DMS53 (cell line): ENCODE measurements at regions not wholly inside any gene's neighbourhood (a gene's known extent, or its start where the extent isn't known, plus 50 kb on each side); places are given as distances from the start of the nearest gene placed in this dataset.
"Not testable (repeated sequence)": the region's sequence is repeated elsewhere in the genome, so short reads cannot be mapped to it uniquely, and the experiment has no call there.

Experiments
- DNase-seq: peaks from one replicate; lab custom pipeline; 2025; lab: John Stamatoyannopoulos, UW

- DNase-seq: no peak
Measured at GRCh38 chr7:114279901-114280300, 134.7 kb upstream of the FOXP2 start.

DNA sequence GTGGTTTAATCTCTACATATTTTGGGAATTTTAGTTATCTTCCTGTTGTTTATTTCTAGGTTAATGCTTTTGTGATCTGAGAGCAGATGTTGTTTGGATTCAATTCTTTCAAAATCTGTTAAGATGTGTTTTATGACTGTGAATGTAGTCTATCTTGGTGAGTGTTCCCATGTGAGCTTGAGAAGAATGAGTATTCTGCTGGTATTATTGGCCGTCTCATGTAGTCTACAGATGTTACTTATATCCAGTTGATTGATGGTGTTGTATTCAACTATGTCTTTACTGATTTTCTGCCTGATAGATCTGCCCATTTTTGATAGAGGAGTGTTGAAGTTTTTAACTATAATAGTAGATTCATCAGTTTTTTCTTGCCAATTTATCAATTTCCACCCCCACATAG lies 141.4 kb upstream of the FOXP2 start:
- no peak for DNase-seq

DNA sequence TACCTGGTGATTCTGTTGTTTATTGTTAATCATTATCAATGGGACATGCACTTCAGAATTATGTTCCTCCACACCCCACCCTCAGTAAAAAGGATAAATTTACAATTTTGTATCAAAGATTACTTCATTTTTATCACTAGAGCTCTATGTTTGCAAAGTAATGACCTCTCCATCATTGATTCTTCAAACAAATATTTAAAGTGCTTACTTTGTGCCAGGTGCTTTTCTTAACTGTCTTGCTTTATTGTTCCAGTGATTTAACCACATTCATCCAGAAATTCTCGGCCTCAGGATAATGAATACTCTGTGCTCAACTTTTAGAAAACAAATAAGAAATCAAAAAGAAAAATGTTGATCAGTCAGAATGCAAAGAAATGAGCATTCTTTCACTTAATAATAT lies 144.9 kb upstream of the FOXP2 start:
- peak; percentile 48 for DNase-seq

- not testable (repeated sequence) for DNase-seq
Measured at GRCh38 chr7:114267550-114267949, 147.1 kb upstream of the FOXP2 start.

DNA sequence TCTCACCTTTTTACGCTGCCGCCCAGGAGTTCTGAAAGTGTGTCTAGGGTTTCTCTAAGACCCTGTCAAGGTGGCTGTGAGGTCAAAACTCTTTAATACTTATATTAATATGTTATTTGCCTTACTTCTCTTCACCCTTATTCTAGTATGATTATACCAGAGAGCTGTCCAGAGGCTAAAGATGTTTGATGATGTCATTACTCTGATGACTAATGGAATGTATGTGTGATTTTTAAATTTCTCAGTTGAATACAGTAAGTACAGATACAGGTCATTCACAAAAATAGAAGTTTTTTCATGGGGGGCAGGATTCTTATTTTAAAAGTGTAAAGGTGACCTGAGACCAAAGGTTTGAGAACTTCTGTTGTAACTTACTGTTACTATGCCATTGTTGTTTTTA lies 150.6 kb upstream of the FOXP2 start:
- no peak for DNase-seq

- no peak for DNase-seq
Measured at GRCh38 chr7:114263219-114263618, 151.4 kb upstream of the FOXP2 start.

GRCh38 chr7:114255404-114255841 lies 159.2 kb upstream of the FOXP2 start:
- DNase-seq: no peak

DNA sequence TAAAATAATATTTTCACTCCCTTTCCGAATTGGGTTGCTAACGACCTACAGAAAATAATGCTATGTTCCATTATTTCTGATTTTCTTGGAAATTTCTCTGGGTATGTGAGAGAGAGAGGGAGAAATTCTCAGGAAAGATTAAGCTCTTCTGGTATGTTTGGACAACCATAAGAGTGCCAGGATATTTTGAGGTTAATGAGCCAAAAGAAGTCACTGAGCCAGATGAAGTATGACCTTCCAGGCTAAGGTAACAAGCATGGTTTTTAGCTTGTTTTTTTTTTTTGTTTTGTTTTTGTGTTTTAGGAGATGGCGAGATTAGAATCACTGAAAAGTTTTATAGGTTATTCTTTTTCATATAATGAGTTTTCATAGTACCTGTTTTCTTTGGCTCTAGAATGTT lies 171.0 kb upstream of the FOXP2 start:
- DNase-seq: no peak

GRCh38 chr7:114242992-114243507 lies 171.6 kb upstream of the FOXP2 start:
- peak; percentile 35 for DNase-seq

- no peak for DNase-seq
Measured at GRCh38 chr7:114229246-114229645, 185.4 kb upstream of the FOXP2 start.

DNA sequence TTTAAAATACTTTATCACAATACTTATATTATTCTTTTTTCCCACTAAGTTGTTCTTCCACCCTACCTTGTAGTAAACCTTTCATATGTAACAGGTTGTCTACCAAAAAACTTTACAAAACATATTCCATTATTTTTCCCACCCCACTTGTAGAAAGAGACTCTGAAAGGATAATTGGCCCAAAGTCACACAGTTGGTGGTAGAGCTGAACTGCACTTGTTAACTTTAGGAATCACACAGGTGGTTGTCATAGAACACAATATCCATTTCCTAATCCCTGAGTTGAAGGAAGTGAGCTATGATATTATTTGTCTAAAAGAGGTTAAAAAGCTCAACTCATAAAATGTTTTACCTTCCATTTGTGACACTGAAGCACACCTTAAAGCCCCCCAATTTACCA lies 188.8 kb upstream of the FOXP2 start:
- no peak for DNase-seq

DNA sequence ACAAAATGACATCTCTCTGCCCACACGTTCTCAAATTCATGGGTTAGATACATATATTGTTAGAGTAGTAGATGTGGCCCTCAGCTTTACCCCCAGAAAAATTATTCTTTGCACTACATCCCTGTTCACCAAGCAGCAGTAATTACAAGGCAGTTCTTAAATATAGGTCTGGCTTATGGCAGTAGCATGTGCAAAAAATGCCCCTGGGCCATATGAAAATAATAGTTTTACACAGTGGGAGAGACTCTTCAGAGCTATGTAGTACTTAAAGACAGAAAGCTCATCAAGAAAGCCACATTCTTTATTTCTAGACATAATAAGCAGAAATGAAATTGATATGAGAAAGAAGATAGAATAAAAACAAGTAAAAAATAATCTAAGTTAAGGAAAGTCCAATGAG lies 196.3 kb upstream of the FOXP2 start:
- no peak for DNase-seq

- peak; percentile 57 for DNase-seq
Measured at GRCh38 chr7:114217026-114217806, 197.4 kb upstream of the FOXP2 start.

DNA sequence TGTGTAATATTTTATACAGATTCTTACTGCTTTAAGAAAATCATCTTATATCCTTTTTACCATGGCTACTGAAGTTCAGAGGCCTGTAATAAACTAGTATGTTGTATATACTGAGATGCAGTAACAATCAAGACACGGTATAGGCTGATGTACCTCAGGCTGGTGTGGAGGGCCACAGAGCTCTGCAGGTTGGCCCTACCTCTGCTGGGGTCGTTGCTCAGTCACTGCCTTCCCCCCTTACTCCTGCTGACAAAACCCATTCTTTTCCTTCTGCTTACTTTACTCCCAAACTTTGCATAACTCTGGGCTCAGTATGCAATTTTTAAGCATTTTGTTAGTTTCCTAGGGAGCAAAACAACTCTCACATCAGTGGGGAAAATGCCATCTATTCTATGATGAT lies 200.1 kb upstream of the FOXP2 start:
- no peak for DNase-seq

DNA sequence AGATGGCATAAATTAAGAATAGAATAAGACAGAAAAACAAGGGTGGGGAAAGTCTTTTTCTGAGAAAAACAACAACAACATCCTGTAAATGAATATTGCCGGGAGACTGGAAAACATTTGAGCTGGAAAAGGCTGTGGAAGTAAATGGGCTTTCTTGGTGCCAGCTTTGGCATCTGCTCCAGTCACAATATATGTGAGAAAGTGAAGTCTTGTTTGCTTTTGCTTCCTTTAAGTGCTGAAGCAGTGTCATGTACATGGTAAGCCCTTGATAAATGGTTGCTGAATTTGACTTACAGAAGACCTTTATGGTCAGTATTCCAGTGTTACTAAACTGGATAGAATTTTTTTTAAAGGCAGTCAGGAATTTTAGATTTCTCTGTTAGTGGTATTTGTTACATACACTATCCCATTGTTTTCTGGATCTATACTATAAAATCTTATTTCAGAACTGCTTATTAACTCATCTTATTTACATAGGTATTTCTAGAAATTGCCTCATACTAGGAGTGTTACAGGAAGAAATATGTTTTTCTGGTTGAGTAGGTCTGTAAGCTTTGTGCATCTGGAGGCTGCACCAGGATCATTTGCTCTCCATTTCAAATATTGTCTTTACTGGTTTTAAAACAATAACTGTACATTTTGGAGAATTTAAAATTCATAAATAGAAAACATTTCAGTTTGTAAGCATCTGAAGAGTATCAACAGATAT lies 201.7 kb upstream of the FOXP2 start:
- peak; percentile 74 for DNase-seq

DNA sequence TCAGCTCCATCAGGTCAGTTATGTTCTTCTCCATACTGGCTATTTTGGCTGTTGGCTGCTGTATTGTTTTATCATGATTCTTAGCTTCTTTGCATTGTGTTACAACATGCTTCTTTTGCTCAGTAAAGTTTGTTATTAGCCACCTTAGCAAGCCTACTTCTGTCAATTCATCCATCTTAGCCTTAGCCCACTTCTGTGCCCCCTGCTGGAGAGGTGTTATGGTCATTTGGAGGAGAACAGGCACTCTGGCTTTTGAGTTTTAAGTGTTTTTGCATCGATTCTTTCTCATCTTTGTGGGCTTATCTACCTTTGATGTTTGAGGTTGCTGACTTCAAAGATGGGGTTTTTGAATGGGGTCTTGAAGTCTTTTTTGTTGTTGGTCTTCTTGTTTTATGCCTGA lies 204.6 kb upstream of the FOXP2 start:
- peak; percentile 12 for DNase-seq

- DNase-seq: no peak
Measured at GRCh38 chr7:114206688-114207087, 207.9 kb upstream of the FOXP2 start.

GRCh38 chr7:114196517-114196916 lies 218.1 kb upstream of the FOXP2 start:
- no peak for DNase-seq

DNA sequence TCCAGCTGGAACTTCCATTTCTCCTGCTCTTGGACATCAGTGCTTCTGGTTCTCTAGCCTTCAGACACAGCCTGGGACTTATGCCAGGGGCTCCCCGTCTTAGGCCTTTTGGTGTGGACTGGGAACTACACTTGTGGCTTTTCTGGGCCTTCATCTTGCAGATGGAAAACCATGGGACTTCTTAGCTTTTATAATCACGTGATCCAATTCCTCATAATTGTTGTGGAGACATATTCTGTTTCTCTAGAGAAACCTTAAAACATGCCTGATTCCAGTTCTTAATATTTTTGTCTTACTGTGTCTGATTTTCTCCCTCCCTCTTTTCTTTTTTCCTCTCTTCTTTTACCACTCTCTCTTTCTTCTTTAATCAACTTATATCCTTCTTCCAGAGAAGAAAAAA lies 224.2 kb upstream of the FOXP2 start:
- DNase-seq: no peak

- no peak for DNase-seq
Measured at GRCh38 chr7:114183311-114184088, 231.1 kb upstream of the FOXP2 start.

- DNase-seq: no peak
Measured at GRCh38 chr7:114182837-114183236, 231.8 kb upstream of the FOXP2 start.

DNA sequence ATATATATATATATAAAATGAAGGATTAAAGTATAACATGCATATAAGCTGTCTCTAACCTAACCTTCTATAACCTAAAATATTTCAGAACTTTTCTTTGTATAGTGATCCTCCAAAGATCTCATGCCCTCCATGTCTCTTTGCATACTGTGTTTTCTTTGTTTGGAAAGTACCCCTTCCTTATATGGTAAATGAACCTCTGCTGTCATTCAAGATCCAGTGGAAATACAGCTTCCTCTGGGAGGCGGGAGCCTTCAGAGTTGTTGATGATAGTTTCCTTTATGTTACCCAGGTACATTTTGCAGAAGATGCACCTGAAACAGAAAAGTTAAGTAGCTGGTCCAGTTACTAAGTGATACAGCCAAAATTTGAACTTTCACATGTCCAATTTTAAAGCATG lies 233.3 kb upstream of the FOXP2 start:
- peak; percentile 26 for DNase-seq
